ENCODE measurements at regions not wholly inside any gene's neighbourhood (a gene's known extent, or its start where the extent isn't known, plus 50 kb on each side); places are given as distances from the start of the nearest gene placed in this dataset.

DNA sequence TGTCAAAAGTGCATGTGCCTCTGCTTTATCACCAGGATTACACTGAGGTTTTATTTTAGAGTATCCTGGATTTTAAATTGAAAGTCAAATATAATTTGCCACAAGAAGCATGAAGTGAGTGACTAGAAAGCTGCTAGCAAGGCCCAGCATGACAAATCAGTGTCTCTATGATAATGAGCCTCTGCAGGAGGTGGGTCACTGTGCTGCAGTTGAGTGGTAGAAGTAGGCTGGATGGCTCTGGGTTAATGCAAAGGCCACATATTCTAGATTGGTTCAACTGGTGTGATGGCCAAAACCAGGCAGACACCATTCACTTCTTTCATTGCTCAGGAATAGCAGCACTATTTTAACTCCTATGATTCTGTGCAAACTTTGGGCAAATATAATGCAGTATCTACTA, 491.5 kb downstream of the OLFM4 start:
- Histone ChIP-seq H3K4me3 (no peak overlapping the region), H3K9me3 (no peaks in the 10 kb centered on the region), H3K36me3 (no peaks in the 10 kb centered on the region), H3K27ac (no peak overlapping the region), H3K4me1 (replicated peaks) (no peaks in the 10 kb centered on the region), H3K27me3 (replicated peaks; ENCODE audit: insufficient read depth) (no peaks in the 10 kb centered on the region)
- no peak for DNase-seq (ENCODE audit: low spot score)
- intact Hi-C loops (cut with DNase I): no loop called here
- TF ChIP-seq POLR2A (IDR thresholded peaks at IDR 0.05): no peak
- TF ChIP-seq POLR2AphosphoS5 (IDR thresholded peaks at IDR 0.05): no peak
- TF ChIP-seq, protein P1, sequence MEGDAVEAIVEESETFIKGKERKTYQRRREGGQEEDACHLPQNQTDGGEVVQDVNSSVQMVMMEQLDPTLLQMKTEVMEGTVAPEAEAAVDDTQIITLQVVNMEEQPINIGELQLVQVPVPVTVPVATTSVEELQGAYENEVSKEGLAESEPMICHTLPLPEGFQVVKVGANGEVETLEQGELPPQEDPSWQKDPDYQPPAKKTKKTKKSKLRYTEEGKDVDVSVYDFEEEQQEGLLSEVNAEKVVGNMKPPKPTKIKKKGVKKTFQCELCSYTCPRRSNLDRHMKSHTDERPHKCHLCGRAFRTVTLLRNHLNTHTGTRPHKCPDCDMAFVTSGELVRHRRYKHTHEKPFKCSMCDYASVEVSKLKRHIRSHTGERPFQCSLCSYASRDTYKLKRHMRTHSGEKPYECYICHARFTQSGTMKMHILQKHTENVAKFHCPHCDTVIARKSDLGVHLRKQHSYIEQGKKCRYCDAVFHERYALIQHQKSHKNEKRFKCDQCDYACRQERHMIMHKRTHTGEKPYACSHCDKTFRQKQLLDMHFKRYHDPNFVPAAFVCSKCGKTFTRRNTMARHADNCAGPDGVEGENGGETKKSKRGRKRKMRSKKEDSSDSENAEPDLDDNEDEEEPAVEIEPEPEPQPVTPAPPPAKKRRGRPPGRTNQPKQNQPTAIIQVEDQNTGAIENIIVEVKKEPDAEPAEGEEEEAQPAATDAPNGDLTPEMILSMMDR (IDR thresholded peaks at IDR 0.05): no peak

DNA sequence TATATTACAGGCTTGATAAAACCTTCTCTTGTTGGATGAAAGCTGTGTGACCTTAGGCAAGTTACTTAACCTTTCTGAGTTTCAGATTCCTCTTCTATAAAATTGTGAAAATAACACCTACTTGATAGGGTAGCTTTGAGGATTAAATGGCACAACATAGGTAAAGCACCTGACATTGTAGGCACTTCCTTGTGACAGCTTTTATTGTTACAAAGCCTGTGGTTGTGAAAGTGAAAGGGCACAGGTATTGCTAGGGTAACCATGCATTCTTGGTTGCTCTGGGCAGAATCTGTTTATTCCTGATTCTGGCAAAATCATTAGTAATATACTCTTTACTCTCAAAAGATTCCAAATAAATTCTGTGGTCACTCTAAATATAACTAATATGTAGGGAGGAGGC, 493.4 kb downstream of the OLFM4 start:
- no peak for DNase-seq (ENCODE audit: low spot score)
- H3K27ac ChIP-seq: no peak overlapping the region
- H3K4me3 ChIP-seq: no peak overlapping the region
- intact Hi-C loops (cut with DNase I): no loop called here
- TF ChIP-seq, protein P1 (IDR thresholded peaks at IDR 0.05): no peak
- TF ChIP-seq POLR2AphosphoS5 (IDR thresholded peaks at IDR 0.05): no peak
- no peak for TF ChIP-seq POLR2A (IDR thresholded peaks at IDR 0.05)
- no peaks in the 10 kb centered on the region for H3K27me3 ChIP-seq (replicated peaks; ENCODE audit: insufficient read depth)
- no peaks in the 10 kb centered on the region for H3K9me3 ChIP-seq
- H3K4me1 ChIP-seq (replicated peaks): no peaks in the 10 kb centered on the region
- H3K36me3 ChIP-seq: no peaks in the 10 kb centered on the region

DNA sequence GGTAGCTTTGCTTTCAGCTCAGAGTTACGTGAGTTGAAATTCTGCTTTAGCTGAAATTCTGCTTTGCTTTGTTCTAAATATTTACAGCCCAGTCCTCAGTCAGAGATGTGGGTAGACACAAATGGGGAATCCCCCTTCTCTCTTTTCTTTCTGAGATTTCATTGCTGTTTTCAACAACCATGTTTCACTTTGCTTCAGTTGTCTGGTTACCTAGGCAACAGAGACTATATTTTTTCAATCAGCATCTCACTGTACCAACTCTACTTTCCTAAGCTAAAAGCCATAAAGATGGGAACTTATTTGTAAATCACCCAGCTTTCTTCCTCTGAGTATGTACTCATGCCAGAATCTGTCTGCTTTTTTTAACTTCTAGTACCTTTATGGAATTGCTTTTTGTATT, 509.0 kb downstream of the OLFM4 start:
- 71% methylated on average over 1 of the region's 1 CpG for WGBS
- Histone ChIP-seq H3K4me1 (replicated peaks) (no peaks in the 10 kb centered on the region), H3K27ac (no peak overlapping the region), H3K4me3 (no peak overlapping the region), H3K9me3 (no peaks in the 10 kb centered on the region), H3K27me3 (replicated peaks; ENCODE audit: insufficient read depth) (no peaks in the 10 kb centered on the region), H3K36me3 (no peaks in the 10 kb centered on the region)
- DNase-seq (ENCODE audit: low spot score): no peak
- TF ChIP-seq, protein P1 (IDR thresholded peaks at IDR 0.05): no peak
- TF ChIP-seq POLR2AphosphoS5 (IDR thresholded peaks at IDR 0.05): no peak
- TF ChIP-seq POLR2A (IDR thresholded peaks at IDR 0.05): no peak
- intact Hi-C loops (cut with DNase I): no loop called here

DNA sequence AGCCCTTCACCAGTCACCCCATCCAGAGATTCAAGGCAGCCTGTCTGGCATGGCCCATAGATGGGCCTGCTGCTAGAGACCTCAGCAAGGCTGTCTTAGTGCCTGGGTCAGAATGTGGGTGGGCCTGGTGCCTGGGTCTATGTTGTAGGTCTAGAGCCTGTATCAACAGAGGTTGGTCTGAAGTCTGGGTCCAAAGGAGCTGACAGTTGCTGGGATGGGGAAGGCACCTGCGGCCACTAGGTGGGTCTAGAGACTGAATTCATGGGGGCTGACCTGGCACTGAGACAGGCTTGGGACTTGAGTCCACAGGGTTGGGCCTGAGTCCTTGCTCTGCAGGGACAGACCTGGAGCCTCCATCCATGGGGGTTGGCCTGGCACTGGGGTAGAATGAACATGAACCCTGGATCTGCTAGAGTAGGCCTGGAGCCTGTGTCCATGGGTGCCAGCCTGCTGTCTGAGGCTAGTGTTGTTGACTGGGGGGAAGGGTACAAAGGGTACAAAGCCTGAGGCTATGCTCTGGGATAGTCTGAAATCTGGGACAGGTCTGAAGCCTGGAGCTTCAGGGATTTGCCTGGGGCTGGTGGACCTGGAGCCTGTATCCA, 516.8 kb downstream of the OLFM4 start:
- Histone ChIP-seq H3K27me3 (replicated peaks; ENCODE audit: insufficient read depth) (no peaks in the 10 kb centered on the region), H3K36me3 (no peaks in the 10 kb centered on the region), H3K4me1 (replicated peaks) (no peaks in the 10 kb centered on the region), H3K27ac (no peak overlapping the region), H3K9me3 (no peaks in the 10 kb centered on the region), H3K4me3 (no peak overlapping the region)
- TF ChIP-seq, protein P1 (IDR thresholded peaks at IDR 0.05): no peak
- TF ChIP-seq POLR2A (IDR thresholded peaks at IDR 0.05) (no peak), POLR2AphosphoS5 (IDR thresholded peaks at IDR 0.05) (no peak)
- WGBS: 91% methylated on average over 1 of the region's 1 CpG
- no peak for DNase-seq (ENCODE audit: low spot score)
- intact Hi-C loops (cut with DNase I): no loop called here

DNA sequence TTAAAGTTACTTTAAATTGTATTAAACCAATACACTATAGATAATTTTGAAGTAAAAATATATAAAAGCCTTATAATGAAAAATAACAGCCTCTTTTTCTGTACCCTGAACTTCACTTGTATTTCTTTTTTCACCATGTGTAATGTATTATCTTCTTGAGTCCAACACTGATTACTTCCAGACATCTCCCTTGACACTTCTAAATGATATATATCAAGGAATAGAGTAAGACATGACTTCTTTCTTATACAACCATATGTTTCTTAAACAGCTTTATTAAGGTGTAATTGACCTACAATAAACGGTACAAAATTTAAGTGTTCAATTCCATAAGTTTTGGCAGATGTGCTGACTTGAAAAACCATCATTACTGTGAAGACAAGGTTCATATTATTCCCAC, 531.9 kb downstream of the OLFM4 start:
- Histone ChIP-seq H3K27ac (no peak overlapping the region), H3K27me3 (replicated peaks; ENCODE audit: insufficient read depth) (no peaks in the 10 kb centered on the region), H3K36me3 (no peaks in the 10 kb centered on the region), H3K4me1 (replicated peaks) (no peaks in the 10 kb centered on the region), H3K4me3 (no peak overlapping the region), H3K9me3 (no peaks in the 10 kb centered on the region)
- TF ChIP-seq, protein P1 (IDR thresholded peaks at IDR 0.05): no peak
- TF ChIP-seq POLR2A (IDR thresholded peaks at IDR 0.05): no peak
- no peak for TF ChIP-seq POLR2AphosphoS5 (IDR thresholded peaks at IDR 0.05)
- 61% methylated on average over 1 of the region's 1 CpG for WGBS
- intact Hi-C loops (cut with DNase I): no loop called here
- DNase-seq (ENCODE audit: low spot score): no peak
